ENCODE measurements at regions not wholly inside any gene's neighbourhood (a gene's known extent, or its start where the extent isn't known, plus 50 kb on each side); places are given as distances from the start of the nearest gene placed in this dataset.

DNA sequence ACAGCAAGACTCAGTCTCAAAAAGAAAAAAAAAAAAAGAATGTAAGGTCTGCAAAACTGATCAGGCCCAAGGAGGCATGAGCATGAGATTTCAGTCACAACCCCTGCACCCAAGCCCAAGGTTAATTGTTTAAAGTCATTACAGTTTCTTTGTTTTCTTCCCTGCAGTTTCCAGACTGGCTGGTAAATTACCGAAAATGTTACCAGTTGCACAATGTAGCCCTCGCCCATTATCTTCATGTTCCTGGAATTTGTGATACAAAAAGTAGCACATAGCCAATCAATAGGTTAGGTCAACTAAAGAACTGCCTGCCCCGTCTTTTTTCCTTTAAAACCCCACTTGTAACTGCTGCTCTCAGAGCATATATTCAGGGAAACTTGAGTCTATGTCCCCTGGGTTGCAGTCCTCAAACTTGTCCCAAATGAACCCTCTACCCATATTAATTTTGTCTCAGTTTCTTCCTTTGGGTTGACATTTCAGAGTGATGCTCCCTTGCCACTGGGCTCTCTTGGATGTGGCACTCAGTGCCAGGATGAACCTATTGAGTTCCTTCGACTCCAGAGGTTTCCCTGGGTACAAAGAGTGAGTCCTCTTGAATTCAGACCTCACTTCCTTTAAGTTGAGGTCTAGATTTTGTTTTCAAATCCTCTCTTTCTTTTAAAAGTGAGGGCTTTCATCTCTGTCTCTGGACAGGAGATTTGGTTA is 216.2 kb upstream of the HS6ST1 start:
- no peak for DNase-seq (ENCODE audit: low spot score)

- no peak for DNase-seq (ENCODE audit: low spot score)
These were observed 217.3 kb upstream of the HS6ST1 start for GRCh38 chr2:128535953-128536352.

GRCh38 chr2:128536925-128537620 is 218.4 kb upstream of the HS6ST1 start:
- peak; percentile 10 for DNase-seq (ENCODE audit: low spot score)

DNA sequence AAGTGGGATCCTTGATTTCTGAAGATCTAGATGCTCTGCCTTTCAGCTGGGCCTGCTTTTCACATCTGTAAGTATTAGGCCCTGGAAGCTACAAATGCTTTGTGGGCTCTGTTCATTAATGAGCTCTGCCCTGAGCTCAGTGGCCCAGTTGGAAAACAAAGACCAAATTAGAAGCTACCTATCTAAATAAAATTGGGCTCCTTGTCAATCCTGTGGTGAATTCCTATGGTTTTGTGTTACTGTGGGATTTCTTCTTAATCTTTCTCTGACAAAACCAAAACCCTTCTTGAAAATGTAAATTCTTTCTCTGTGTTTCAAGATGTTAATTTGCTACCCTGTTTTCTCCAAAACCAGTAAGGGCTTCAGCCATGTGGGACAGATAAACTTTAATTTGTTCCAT is 219.0 kb upstream of the HS6ST1 start:
- no peak for DNase-seq (ENCODE audit: low spot score)

DNA sequence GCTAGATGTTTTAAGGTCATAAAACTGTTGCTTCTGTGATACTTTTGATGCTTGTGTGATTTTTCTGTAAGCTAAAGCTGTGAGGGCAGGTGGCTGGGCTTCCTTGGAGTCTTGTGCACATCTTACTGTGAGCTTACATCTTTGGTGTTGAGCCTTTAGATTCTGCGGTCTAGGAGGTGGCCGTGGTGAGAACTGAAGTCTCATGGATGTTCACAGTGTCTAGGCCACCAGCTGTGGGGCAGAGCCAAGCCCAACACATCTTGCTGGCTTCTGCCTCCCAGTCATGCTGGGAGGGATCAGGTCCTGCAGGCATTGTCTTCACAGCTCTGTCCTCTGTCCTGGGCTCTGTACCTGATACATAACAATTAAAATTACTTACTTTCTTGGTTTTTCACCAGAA is 219.7 kb upstream of the HS6ST1 start:
- DNase-seq (ENCODE audit: low spot score) = no peak

GRCh38 chr2:128540670-128541069 is 222.0 kb upstream of the HS6ST1 start:
- no peak for DNase-seq (ENCODE audit: low spot score)

GRCh38 chr2:128541448-128541847 is 222.8 kb upstream of the HS6ST1 start:
- no peak for DNase-seq (ENCODE audit: low spot score)

DNA sequence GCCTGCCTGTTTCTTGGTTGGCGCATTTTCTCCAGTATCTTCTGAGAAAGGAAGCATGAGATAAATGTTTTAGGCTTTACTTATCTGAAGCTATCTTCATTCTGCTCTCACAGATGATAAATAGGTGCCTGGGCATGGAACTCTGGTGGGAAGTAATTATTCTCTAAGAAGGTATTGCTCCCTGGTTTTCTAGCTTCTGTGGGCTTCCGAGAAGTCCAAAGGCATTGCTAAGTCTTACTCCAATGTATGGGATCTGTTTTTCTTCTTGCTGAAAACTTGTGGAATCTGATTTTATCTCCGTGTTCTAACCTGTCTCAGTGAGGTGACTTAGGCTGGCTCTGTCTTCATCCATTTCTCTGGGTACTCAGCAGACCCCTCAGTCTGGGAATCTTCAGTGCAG is 224.4 kb upstream of the HS6ST1 start:
- DNase-seq (ENCODE audit: low spot score) = no peak

GRCh38 chr2:128543646-128544045 is 225.0 kb upstream of the HS6ST1 start:
- no peak for DNase-seq (ENCODE audit: low spot score)

GRCh38 chr2:128544321-128545037 is 225.8 kb upstream of the HS6ST1 start:
- no peak for DNase-seq (ENCODE audit: low spot score)

- no peak for DNase-seq (ENCODE audit: low spot score)
These were observed 226.4 kb upstream of the HS6ST1 start for GRCh38 chr2:128545085-128545484.

GRCh38 chr2:128545829-128546228 is 227.2 kb upstream of the HS6ST1 start:
- no peak for DNase-seq (ENCODE audit: low spot score)

DNA sequence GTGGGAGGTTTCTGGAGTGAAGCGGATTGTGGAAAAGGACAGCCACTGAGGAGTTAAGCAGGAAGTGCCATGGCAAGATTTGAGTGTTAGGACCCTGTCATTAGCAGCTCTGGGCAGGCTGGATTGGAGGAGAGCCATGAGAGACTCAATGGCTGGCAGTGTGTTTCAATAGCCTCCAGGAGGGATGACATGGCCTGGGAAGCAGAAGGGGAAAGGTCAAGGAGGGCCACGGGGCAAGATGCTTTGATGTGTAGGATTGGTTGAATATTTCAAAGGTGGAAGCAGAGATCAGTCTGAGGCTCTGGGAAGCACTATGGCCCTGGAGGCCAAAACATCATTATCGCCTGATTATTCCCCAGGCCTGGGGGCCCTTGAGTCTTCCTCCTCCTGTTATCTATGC is 229.0 kb upstream of the HS6ST1 start:
- DNase-seq (ENCODE audit: low spot score) = no peak

GRCh38 chr2:128548461-128548891 is 229.8 kb upstream of the HS6ST1 start:
- DNase-seq (ENCODE audit: low spot score) = no peak

DNA sequence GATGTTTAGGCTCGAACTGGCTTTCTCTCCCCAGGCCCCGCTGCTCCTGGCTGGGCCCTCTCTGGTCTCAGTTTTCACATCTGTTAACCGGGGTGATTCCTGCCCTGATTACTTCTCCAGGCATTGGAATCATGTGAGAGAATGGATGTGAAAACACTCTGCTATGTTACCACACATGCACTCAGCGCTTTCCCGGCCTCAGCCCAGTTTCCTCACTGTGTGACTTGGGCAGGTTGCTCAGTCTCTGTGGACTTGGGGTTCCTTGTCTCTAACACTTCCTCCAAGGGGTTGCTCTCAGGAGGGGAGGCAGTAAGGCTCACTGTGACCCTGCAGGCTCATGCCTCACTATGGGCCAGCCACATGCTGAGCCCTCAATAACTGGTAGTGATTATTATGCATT is 230.4 kb upstream of the HS6ST1 start:
- DNase-seq (ENCODE audit: low spot score) = no peak

DNA sequence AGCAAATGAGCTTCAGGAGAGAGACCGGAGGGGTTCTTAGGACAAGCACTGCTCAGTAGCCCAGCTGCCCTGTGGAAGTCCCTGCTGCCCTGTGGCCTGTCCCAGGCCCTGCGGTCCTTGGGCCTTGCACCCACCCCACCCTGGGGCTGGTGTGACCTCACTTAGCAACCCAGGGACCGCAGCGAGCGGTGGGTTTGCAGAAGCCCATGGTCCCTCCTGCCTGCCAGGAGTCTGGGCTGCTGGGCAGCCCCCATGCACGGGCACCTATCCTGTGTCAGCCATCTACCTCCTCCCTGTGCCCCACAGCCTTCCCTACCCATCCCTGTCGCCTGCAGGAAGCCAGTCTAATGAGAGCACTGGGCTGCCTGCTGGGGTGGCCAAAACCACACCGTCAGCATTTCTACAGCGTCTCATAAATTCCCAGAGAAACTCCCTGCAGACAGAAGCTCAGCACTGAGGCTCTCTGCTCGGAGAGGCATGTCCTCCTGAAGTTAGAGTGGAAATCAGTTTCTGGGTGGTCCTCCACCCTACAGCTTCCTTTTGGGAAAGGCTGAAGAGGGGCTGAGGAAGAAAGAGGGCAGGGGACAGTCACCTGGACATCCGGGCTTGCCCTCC is 231.1 kb upstream of the HS6ST1 start:
- no peak for DNase-seq (ENCODE audit: low spot score)

- no peak for DNase-seq (ENCODE audit: low spot score)
These were observed 231.7 kb upstream of the HS6ST1 start for GRCh38 chr2:128550389-128550788.

- no peak for DNase-seq (ENCODE audit: low spot score)
These were observed 232.2 kb upstream of the HS6ST1 start for GRCh38 chr2:128550801-128551416.

GRCh38 chr2:128551435-128551834 is 232.8 kb upstream of the HS6ST1 start:
- no peak for DNase-seq (ENCODE audit: low spot score)

- no peak for DNase-seq (ENCODE audit: low spot score)
These were observed 233.6 kb upstream of the HS6ST1 start for GRCh38 chr2:128552141-128552805.

DNA sequence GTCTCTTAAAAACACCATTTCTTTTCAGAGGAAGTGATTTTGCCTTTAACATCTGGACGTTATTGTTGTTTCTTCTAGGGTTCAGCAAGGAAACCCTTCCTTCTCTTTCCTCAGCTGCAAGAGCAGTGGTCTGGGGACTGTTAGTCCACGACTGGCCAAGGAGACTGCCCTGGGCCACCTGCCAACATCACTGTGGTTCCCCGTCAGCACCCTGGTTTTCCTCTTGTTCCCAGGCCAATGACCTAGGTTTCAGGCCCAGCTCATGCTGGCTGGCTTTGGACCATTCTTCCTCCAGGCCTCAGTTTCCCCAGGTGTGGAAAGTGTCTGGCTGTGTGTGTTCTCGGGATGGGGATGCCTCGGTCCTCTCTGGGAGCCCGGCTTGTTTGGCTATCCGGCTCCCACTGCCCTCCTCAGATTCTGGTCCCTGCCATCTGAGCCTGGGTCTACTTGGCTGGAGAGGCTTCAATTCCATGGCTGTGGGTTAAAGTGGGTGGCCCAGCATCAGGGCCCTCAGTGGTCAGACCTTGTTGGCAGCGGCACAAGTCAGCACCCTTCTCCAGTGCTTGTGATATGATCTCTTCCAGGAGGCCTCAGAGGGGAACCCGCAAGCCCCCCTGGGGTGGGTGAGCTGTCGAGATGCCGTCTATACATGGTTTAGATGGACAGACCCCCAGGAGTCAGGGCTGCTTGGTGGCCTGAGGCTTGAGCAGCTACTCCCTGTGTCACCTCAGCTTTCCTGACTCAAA is 234.3 kb upstream of the HS6ST1 start:
- no peak for DNase-seq (ENCODE audit: low spot score)

Measured in activated CD4-positive, alpha-beta T cell treated with anti-CD3 and anti-CD28 coated beads, Interleukin-2, Interleukin-4, amounts not matched to agents 100 ng/mL and 50 ng/mL, durations not matched to agents 16 hours and 8 hours (primary cell).